MCF 10A (cell line): ENCODE measurements at regions not wholly inside any gene's neighbourhood (a gene's known extent, or its start where the extent isn't known, plus 50 kb on each side); places are given as distances from the start of the nearest gene placed in this dataset.

Source experiments
- BruUV-seq: library from RNA; stranded (reverse); fragments of 400-500 nt; replicated peaks from 2 replicates; lab custom pipeline; 2021; lab: Mats Ljungman, UMichigan
- CTCF ChIA-PET: fragments of 300-600 bp; sonication (Branson Sonifier 250); formaldehyde crosslinking; extraction: SDS; loops from one replicate; lab custom pipeline; 2021; ENCODE audit warnings: antibody characterized with exemption, inconsistent platforms; lab: Yijun Ruan, JAX
- POLR2A ChIA-PET: fragments of 300-600, 350-650 bp; sonication (Branson Sonifier 250); formaldehyde crosslinking; extraction: SDS; loops from one replicate; lab custom pipeline; 2020; ENCODE audit warnings: antibody characterized with exemption, inconsistent platforms; lab: Yijun Ruan, JAX
- DNase-seq: peaks from one replicate; pipeline ENCODE4 v3.0.0-alpha.2; 2018; ENCODE audit not compliant: unreplicated experiment
- H3K27ac Mint-ChIP-seq: one replicate; pipeline ENCODE4 v1.8.0; 2022; ENCODE audit warnings: mild to moderate bottlenecking, low read depth, mixed read lengths; ENCODE audit not compliant: unreplicated experiment
- H3K27me3 Mint-ChIP-seq: one replicate; pipeline ENCODE4 v1.8.0; 2022; ENCODE audit warnings: mixed read lengths; ENCODE audit not compliant: insufficient read depth, unreplicated experiment
- H3K36me3 Mint-ChIP-seq: one replicate; pipeline ENCODE4 v1.8.0; 2022; ENCODE audit warnings: mild to moderate bottlenecking, moderate library complexity, mixed read lengths; ENCODE audit not compliant: insufficient read depth, unreplicated experiment
- H3K4me1 Mint-ChIP-seq: one replicate; pipeline ENCODE4 v1.8.0; 2022; ENCODE audit warnings: mixed read lengths; ENCODE audit not compliant: insufficient read depth, unreplicated experiment
- H3K4me3 Mint-ChIP-seq: one replicate; pipeline ENCODE4 v1.8.0; 2022; ENCODE audit warnings: mild to moderate bottlenecking, moderate library complexity, mixed read lengths; ENCODE audit not compliant: unreplicated experiment
- H3K9me3 Mint-ChIP-seq: one replicate; pipeline ENCODE4 v1.8.0; 2022; ENCODE audit warnings: mixed read lengths; ENCODE audit not compliant: unreplicated experiment
- intact Hi-C: fragments of 100-400 bp; cut with micrococcal nuclease; formaldehyde crosslinking; loops from 2 replicates; pipeline ENCODE4 v1.14.1; 2022
- TF ChIP-seq, protein P1 (sequence below): fragments of 200-600 bp; IDR thresholded peaks from one replicate; pipeline ENCODE4 v1.8.0; 2022; ENCODE audit warnings: antibody characterized with exemption, mild to moderate bottlenecking; ENCODE audit not compliant: unreplicated experiment

DNA sequence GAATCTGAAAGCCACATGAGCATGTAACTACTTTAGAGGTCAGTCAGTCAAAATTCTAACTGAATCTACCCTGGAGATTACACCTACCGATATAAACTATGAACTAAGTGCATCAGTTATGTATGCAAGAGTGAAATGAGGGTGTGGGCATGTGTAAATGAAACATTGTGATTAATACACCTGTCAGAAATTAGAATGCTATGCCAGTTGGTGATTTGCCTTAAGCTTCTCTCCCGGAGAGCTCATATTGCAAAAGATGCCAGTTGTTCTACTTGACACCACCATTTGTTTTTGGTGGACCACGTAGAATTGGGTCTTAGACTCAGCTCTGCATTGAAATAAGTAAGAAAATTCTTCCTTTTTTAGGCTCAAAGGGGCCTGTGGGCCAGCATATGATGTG is 91.0 kb upstream of the KBTBD8 start:
- no peak for DNase-seq
- H3K4me3 Mint-ChIP-seq = no peak overlapping the region
- H3K27ac Mint-ChIP-seq = no peak overlapping the region
- ChIA-PET CTCF (interaction anchor here (0.6 to 0.7 kb wide), 2 partner anchors 319 to 1030 kb away, joined by 3 read pairs; no protein-coding TSS in a partner anchor), POLR2A (interaction anchor here (0.9 kb wide), 1 partner anchor 91 kb away, joined by 3 read pairs; the partner anchor contains the start of gene KBTBD8)
- H3K27me3 Mint-ChIP-seq = peaks cover 46% of the 10 kb centered on the region
- intact Hi-C loops = no loop called here
- no TSS peak for BruUV-seq
- H3K9me3 Mint-ChIP-seq = no peaks in the 10 kb centered on the region
- TF ChIP-seq, protein P1, sequence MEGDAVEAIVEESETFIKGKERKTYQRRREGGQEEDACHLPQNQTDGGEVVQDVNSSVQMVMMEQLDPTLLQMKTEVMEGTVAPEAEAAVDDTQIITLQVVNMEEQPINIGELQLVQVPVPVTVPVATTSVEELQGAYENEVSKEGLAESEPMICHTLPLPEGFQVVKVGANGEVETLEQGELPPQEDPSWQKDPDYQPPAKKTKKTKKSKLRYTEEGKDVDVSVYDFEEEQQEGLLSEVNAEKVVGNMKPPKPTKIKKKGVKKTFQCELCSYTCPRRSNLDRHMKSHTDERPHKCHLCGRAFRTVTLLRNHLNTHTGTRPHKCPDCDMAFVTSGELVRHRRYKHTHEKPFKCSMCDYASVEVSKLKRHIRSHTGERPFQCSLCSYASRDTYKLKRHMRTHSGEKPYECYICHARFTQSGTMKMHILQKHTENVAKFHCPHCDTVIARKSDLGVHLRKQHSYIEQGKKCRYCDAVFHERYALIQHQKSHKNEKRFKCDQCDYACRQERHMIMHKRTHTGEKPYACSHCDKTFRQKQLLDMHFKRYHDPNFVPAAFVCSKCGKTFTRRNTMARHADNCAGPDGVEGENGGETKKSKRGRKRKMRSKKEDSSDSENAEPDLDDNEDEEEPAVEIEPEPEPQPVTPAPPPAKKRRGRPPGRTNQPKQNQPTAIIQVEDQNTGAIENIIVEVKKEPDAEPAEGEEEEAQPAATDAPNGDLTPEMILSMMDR = no peak
- no peaks in the 10 kb centered on the region for H3K36me3 Mint-ChIP-seq
- H3K4me1 Mint-ChIP-seq = no peaks in the 10 kb centered on the region

DNA sequence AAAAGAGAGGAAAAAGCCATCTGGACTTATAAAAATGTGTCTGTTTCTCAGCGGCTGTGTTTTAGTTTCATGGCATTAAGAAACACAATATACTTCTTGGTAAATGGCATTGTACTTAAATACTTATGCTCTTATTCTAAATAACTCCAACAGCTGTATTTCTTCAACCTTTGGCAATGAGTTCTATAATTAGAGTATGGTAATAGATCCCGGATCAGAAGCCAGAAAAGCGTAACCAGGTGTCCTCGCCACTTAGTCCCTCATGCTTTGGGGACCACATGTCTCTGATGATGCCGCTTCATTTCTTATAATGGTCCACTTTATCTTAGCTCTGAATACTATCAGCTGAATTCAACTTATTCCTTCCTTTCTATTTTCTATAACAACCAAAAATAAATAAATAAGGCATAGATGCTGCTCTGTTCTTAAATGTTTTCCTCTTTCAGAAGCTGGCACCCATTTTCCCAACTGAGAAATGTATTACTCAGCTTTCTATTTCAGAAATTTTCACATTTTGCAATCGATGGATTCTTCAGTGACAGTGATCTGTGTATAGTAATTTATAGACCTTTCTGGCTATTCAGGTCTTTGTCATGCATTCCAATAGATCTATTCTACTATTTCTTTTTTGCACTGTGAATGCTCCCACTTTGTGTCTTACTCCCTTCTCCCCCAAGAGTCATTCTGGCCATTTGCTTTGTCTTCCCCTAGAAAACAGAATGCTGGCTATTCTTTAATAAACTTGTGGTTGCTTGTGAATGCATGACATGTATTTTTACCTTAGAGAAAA is 87.6 kb upstream of the KBTBD8 start:
- H3K36me3 Mint-ChIP-seq = no peaks in the 10 kb centered on the region
- H3K4me1 Mint-ChIP-seq = no peaks in the 10 kb centered on the region
- no peak overlapping the region for H3K27ac Mint-ChIP-seq
- no TSS peak for BruUV-seq
- POLR2A ChIA-PET = interaction anchor here (1.1 kb wide), 1 partner anchor 10 kb away, joined by 3 read pairs; no protein-coding TSS in a partner anchor
- no peak for DNase-seq
- no peaks in the 10 kb centered on the region for H3K9me3 Mint-ChIP-seq
- intact Hi-C loops = no loop called here
- peaks cover 27% of the 10 kb centered on the region for H3K27me3 Mint-ChIP-seq
- H3K4me3 Mint-ChIP-seq = no peak overlapping the region
- CTCF ChIA-PET = no interaction called here
- TF ChIP-seq, protein P1 = no peak

DNA sequence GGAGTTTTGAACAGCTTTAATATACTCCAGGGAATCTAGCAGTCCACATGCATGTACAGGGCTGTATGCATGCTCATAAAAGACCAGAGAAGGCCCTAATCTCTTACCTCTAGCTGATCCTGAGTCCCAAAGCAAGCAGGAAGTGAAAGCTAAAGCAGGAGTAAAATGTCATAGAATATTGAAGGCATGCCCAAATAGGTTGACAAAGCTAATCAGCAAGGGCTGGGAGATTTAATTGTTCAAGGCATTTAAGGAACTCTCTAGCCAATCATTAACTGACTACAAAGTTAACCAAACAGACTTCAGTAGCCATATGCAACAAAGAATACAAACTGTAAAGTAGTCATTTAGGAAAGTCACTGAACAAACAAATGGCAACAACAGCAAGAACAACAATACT is 85.8 kb upstream of the KBTBD8 start:
- H3K36me3 Mint-ChIP-seq = no peaks in the 10 kb centered on the region
- peaks cover 9% of the 10 kb centered on the region for H3K9me3 Mint-ChIP-seq
- BruUV-seq = no TSS peak
- TF ChIP-seq, protein P1 = no peak
- DNase-seq = no peak
- H3K27me3 Mint-ChIP-seq = peaks cover 27% of the 10 kb centered on the region
- H3K4me3 Mint-ChIP-seq = no peak overlapping the region
- ChIA-PET POLR2A (no interaction called here), CTCF (no interaction called here)
- intact Hi-C loops = no loop called here
- no peaks in the 10 kb centered on the region for H3K4me1 Mint-ChIP-seq
- H3K27ac Mint-ChIP-seq = no peak overlapping the region

DNA sequence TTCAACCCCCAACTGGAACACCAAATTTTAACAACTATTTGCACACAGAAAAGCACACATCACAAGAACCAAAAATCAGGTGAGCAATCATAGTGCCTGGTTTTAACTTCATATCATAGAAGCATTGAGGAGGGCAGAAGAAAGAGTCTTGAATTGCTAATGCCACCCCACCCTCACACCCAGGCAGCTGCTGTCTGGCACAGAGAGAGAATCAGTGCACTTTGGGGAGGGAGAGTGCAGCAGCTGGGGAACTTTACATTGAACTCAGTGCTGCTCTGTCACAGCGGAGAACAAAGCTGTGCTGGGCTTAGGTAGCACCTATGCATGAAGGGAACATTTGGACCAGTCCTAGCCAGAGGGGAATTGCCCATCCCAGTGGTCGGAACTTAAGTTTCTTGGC is 76.0 kb upstream of the KBTBD8 start:
- no peak for DNase-seq
- BruUV-seq = no TSS peak
- CTCF ChIA-PET = no interaction called here
- POLR2A ChIA-PET = interaction anchor here (0.6 kb wide), 1 partner anchor 83 kb away, joined by 6 read pairs; no protein-coding TSS in a partner anchor
- intact Hi-C loops = no loop called here
- Mint-ChIP-seq H3K36me3 (no peaks in the 10 kb centered on the region), H3K9me3 (no peaks in the 10 kb centered on the region), H3K27me3 (peaks cover 32% of the 10 kb centered on the region), H3K27ac (no peak overlapping the region), H3K4me3 (no peak overlapping the region), H3K4me1 (peaks cover 11% of the 10 kb centered on the region)
- TF ChIP-seq, protein P1 = no peak
